Activated CD4-positive, alpha-beta T cell treated with anti-CD3 and anti-CD28 coated beads, Interleukin-2, amount 10 ng/mL, durations not matched to agents 24 days and 14 days (primary cell): ENCODE measurements at regions not wholly inside any gene's neighbourhood (a gene's known extent, or its start where the extent isn't known, plus 50 kb on each side); places are given as distances from the start of the nearest gene placed in this dataset.
"Not testable (repeated sequence)": the region's sequence is repeated elsewhere in the genome, so short reads cannot be mapped to it uniquely, and the experiment has no call there.

Experiments
- DNase-seq: peaks from one replicate; pipeline ENCODE4 v3.0.0; 2022
- H3K27ac Mint-ChIP-seq: one replicate; pipeline ENCODE4 v1.8.0; 2022; ENCODE audit warnings: mild to moderate bottlenecking, mixed read lengths
- H3K27me3 Mint-ChIP-seq: one replicate; pipeline ENCODE4 v1.8.0; 2022; ENCODE audit warnings: mixed read lengths
- H3K36me3 Mint-ChIP-seq: one replicate; pipeline ENCODE4 v1.8.0; 2022; ENCODE audit warnings: low read depth, mild to moderate bottlenecking, mixed read lengths
- H3K4me1 Mint-ChIP-seq: one replicate; pipeline ENCODE4 v1.8.0; 2021; ENCODE audit warnings: mixed read lengths
- H3K4me3 Mint-ChIP-seq: one replicate; pipeline ENCODE4 v1.8.0; 2022; ENCODE audit warnings: mild to moderate bottlenecking, moderate library complexity, mixed read lengths
- H3K9me3 Mint-ChIP-seq: one replicate; pipeline ENCODE4 v1.8.0; 2021; ENCODE audit warnings: mixed read lengths
- intact Hi-C: fragments of 100-400 bp; cut with micrococcal nuclease; formaldehyde crosslinking; loops from one replicate; pipeline ENCODE4 v1.15.1; 2023

GRCh38 chr13:66205807-66206206 is 1024.3 kb downstream of the PCDH9 start:
- intact Hi-C loops, result no loop called here
- H3K27ac Mint-ChIP-seq, result no peak overlapping the region
- no peaks in the 10 kb centered on the region for H3K4me1 Mint-ChIP-seq
- no peaks in the 10 kb centered on the region for H3K9me3 Mint-ChIP-seq
- no peak overlapping the region for H3K4me3 Mint-ChIP-seq
- no peaks in the 10 kb centered on the region for H3K27me3 Mint-ChIP-seq
- DNase-seq, result no peak
- no peaks in the 10 kb centered on the region for H3K36me3 Mint-ChIP-seq

- H3K36me3 Mint-ChIP-seq, result no peaks in the 10 kb centered on the region
- no peak overlapping the region for H3K4me3 Mint-ChIP-seq
- no peaks in the 10 kb centered on the region for H3K9me3 Mint-ChIP-seq
- DNase-seq, result no peak
- intact Hi-C loops, result no loop called here
- no peak overlapping the region for H3K27ac Mint-ChIP-seq
- no peaks in the 10 kb centered on the region for H3K4me1 Mint-ChIP-seq
- no peaks in the 10 kb centered on the region for H3K27me3 Mint-ChIP-seq
Measured at GRCh38 chr13:66200555-66200954, 1029.6 kb downstream of the PCDH9 start.

- H3K4me3 Mint-ChIP-seq, result no peak overlapping the region
- intact Hi-C loops, result no loop called here
- H3K36me3 Mint-ChIP-seq, result no peaks in the 10 kb centered on the region
- no peaks in the 10 kb centered on the region for H3K27me3 Mint-ChIP-seq
- no peak for DNase-seq
- no peak overlapping the region for H3K27ac Mint-ChIP-seq
- H3K4me1 Mint-ChIP-seq, result no peaks in the 10 kb centered on the region
- H3K9me3 Mint-ChIP-seq, result no peaks in the 10 kb centered on the region
Measured at GRCh38 chr13:66195238-66195637, 1034.9 kb downstream of the PCDH9 start.

GRCh38 chr13:66189986-66190385 is 1040.2 kb downstream of the PCDH9 start:
- Mint-ChIP-seq H3K27me3 (no peaks in the 10 kb centered on the region), H3K4me3 (no peak overlapping the region), H3K36me3 (no peaks in the 10 kb centered on the region), H3K4me1 (no peaks in the 10 kb centered on the region), H3K27ac (no peak overlapping the region), H3K9me3 (no peaks in the 10 kb centered on the region)
- intact Hi-C loops, result no loop called here
- DNase-seq, result no peak

GRCh38 chr13:66180836-66181235 is 1049.3 kb downstream of the PCDH9 start:
- Mint-ChIP-seq H3K27ac (no peak overlapping the region), H3K27me3 (no peaks in the 10 kb centered on the region), H3K36me3 (no peaks in the 10 kb centered on the region), H3K4me3 (no peak overlapping the region), H3K4me1 (no peaks in the 10 kb centered on the region), H3K9me3 (no peaks in the 10 kb centered on the region)
- no peak for DNase-seq
- intact Hi-C loops, result no loop called here

GRCh38 chr13:66171920-66172319 is 1058.2 kb downstream of the PCDH9 start:
- DNase-seq, result no peak
- H3K27ac Mint-ChIP-seq, result no peak overlapping the region
- no peaks in the 10 kb centered on the region for H3K27me3 Mint-ChIP-seq
- H3K4me3 Mint-ChIP-seq, result no peak overlapping the region
- H3K36me3 Mint-ChIP-seq, result no peaks in the 10 kb centered on the region
- intact Hi-C loops, result no loop called here
- no peaks in the 10 kb centered on the region for H3K9me3 Mint-ChIP-seq
- no peaks in the 10 kb centered on the region for H3K4me1 Mint-ChIP-seq

- Mint-ChIP-seq H3K4me1 (no peaks in the 10 kb centered on the region), H3K4me3 (no peak overlapping the region), H3K36me3 (no peaks in the 10 kb centered on the region), H3K9me3 (no peaks in the 10 kb centered on the region), H3K27me3 (no peaks in the 10 kb centered on the region), H3K27ac (no peak overlapping the region)
- no peak for DNase-seq
- intact Hi-C loops, result no loop called here
Measured at GRCh38 chr13:66162470-66162869, 1067.7 kb downstream of the PCDH9 start.

GRCh38 chr13:66159511-66159910 is 1070.6 kb downstream of the PCDH9 start:
- DNase-seq, result no peak
- H3K36me3 Mint-ChIP-seq, result no peaks in the 10 kb centered on the region
- H3K27ac Mint-ChIP-seq, result no peak overlapping the region
- intact Hi-C loops, result no loop called here
- H3K4me1 Mint-ChIP-seq, result no peaks in the 10 kb centered on the region
- no peaks in the 10 kb centered on the region for H3K27me3 Mint-ChIP-seq
- H3K9me3 Mint-ChIP-seq, result no peaks in the 10 kb centered on the region
- no peak overlapping the region for H3K4me3 Mint-ChIP-seq

GRCh38 chr13:66154976-66155375 is 1075.2 kb downstream of the PCDH9 start:
- H3K27me3 Mint-ChIP-seq, result no peaks in the 10 kb centered on the region
- intact Hi-C loops, result no loop called here
- H3K9me3 Mint-ChIP-seq, result no peaks in the 10 kb centered on the region
- no peaks in the 10 kb centered on the region for H3K4me1 Mint-ChIP-seq
- no peaks in the 10 kb centered on the region for H3K36me3 Mint-ChIP-seq
- H3K4me3 Mint-ChIP-seq, result no peak overlapping the region
- H3K27ac Mint-ChIP-seq, result no peak overlapping the region
- DNase-seq, result no peak

GRCh38 chr13:66154354-66154753 is 1075.8 kb downstream of the PCDH9 start:
- no peak overlapping the region for H3K27ac Mint-ChIP-seq
- H3K4me1 Mint-ChIP-seq, result no peaks in the 10 kb centered on the region
- H3K9me3 Mint-ChIP-seq, result no peaks in the 10 kb centered on the region
- intact Hi-C loops, result no loop called here
- no peak for DNase-seq
- H3K36me3 Mint-ChIP-seq, result no peaks in the 10 kb centered on the region
- no peaks in the 10 kb centered on the region for H3K27me3 Mint-ChIP-seq
- H3K4me3 Mint-ChIP-seq, result no peak overlapping the region

GRCh38 chr13:66152596-66152995 is 1077.5 kb downstream of the PCDH9 start:
- Mint-ChIP-seq H3K36me3 (no peaks in the 10 kb centered on the region), H3K27me3 (no peaks in the 10 kb centered on the region), H3K9me3 (no peaks in the 10 kb centered on the region), H3K4me3 (no peak overlapping the region), H3K4me1 (no peaks in the 10 kb centered on the region), H3K27ac (no peak overlapping the region)
- no peak for DNase-seq
- intact Hi-C loops, result no loop called here

- DNase-seq, intact Hi-C loops, H3K4me3 Mint-ChIP-seq, H3K9me3 Mint-ChIP-seq, H3K27ac Mint-ChIP-seq, H3K27me3 Mint-ChIP-seq, H3K36me3 Mint-ChIP-seq, H3K4me1 Mint-ChIP-seq: not testable (repeated sequence)
Measured at GRCh38 chr13:66144357-66144756, 1085.8 kb downstream of the PCDH9 start.

- intact Hi-C loops, result no loop called here
- DNase-seq, result no peak
Measured at GRCh38 chr13:66139701-66140100, 1090.4 kb downstream of the PCDH9 start.

GRCh38 chr13:66139250-66139649 is 1090.9 kb downstream of the PCDH9 start:
- Mint-ChIP-seq H3K4me3 (no peak overlapping the region), H3K9me3 (no peaks in the 10 kb centered on the region), H3K36me3 (no peaks in the 10 kb centered on the region), H3K4me1 (no peaks in the 10 kb centered on the region), H3K27me3 (no peaks in the 10 kb centered on the region), H3K27ac (no peak overlapping the region)
- no peak for DNase-seq
- intact Hi-C loops, result no loop called here

More at GRCh38 chr13:66139701-66140100, 1090.4 kb downstream of the PCDH9 start:
- no peaks in the 10 kb centered on the region for H3K9me3 Mint-ChIP-seq
- no peak overlapping the region for H3K27ac Mint-ChIP-seq
- H3K4me3 Mint-ChIP-seq, result no peak overlapping the region
- H3K36me3 Mint-ChIP-seq, result no peaks in the 10 kb centered on the region
- H3K27me3 Mint-ChIP-seq, result no peaks in the 10 kb centered on the region
- H3K4me1 Mint-ChIP-seq, result no peaks in the 10 kb centered on the region

- no peak overlapping the region for H3K27ac Mint-ChIP-seq
- no peak for DNase-seq
- H3K4me1 Mint-ChIP-seq, result no peaks in the 10 kb centered on the region
- no peaks in the 10 kb centered on the region for H3K36me3 Mint-ChIP-seq
- H3K27me3 Mint-ChIP-seq, result no peaks in the 10 kb centered on the region
- intact Hi-C loops, result no loop called here
- H3K9me3 Mint-ChIP-seq, result no peaks in the 10 kb centered on the region
- no peak overlapping the region for H3K4me3 Mint-ChIP-seq
Measured at GRCh38 chr13:66138172-66138811, 1091.8 kb downstream of the PCDH9 start.
